OCI-LY7 (cell line): ENCODE measurements at regions not wholly inside any gene's neighbourhood (a gene's known extent, or its start where the extent isn't known, plus 50 kb on each side); places are given as distances from the start of the nearest gene placed in this dataset.

Source experiments
- EZH2phosphoT487 ChIP-seq: fragments of 200-600 bp; sonication (generic); IDR thresholded peaks from 2 replicates; pipeline ENCODE4 v1.6.1; 2018; ENCODE audit warnings: low read depth, borderline replicate concordance, mild to moderate bottlenecking, mixed run types, antibody characterized with exemption, low read length, moderate library complexity, mixed read lengths
- TF ChIP-seq, protein P1 (sequence below): fragments of 200-600 bp; sonication (generic); conservative IDR thresholded peaks from 2 replicates; pipeline ENCODE4 v1.5.1; 2014; ENCODE audit warnings: mild to moderate bottlenecking, antibody characterized with exemption, low read length, moderate library complexity, mixed read lengths

- TF ChIP-seq, protein P1, sequence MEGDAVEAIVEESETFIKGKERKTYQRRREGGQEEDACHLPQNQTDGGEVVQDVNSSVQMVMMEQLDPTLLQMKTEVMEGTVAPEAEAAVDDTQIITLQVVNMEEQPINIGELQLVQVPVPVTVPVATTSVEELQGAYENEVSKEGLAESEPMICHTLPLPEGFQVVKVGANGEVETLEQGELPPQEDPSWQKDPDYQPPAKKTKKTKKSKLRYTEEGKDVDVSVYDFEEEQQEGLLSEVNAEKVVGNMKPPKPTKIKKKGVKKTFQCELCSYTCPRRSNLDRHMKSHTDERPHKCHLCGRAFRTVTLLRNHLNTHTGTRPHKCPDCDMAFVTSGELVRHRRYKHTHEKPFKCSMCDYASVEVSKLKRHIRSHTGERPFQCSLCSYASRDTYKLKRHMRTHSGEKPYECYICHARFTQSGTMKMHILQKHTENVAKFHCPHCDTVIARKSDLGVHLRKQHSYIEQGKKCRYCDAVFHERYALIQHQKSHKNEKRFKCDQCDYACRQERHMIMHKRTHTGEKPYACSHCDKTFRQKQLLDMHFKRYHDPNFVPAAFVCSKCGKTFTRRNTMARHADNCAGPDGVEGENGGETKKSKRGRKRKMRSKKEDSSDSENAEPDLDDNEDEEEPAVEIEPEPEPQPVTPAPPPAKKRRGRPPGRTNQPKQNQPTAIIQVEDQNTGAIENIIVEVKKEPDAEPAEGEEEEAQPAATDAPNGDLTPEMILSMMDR = no peak
- TF ChIP-seq EZH2phosphoT487 = no peak
These were observed 55.1 kb upstream of the TTC14 start for GRCh38 chr3:180546863-180547262.
